Smooth muscle cell (in vitro differentiated cells): ENCODE measurements at regions not wholly inside any gene's neighbourhood (a gene's known extent, or its start where the extent isn't known, plus 50 kb on each side); places are given as distances from the start of the nearest gene placed in this dataset.

Source experiments
- DNase-seq: peaks from one replicate; lab custom pipeline; 2025; ENCODE audit not compliant: unreplicated experiment; lab: John Stamatoyannopoulos, UW
- H2AFZ ChIP-seq: fragments of 200-600 bp; sonication (generic); 2 replicates; pipeline ENCODE4 v1.6.0; 2016; ENCODE audit warnings: antibody characterized with exemption, low read depth, mild to moderate bottlenecking
- H3F3A ChIP-seq: fragments of 200-600 bp; sonication (generic); 2 replicates; pipeline ENCODE4 v1.6.0; 2017; ENCODE audit warnings: antibody characterized with exemption, low read depth
- H3K27ac ChIP-seq: fragments of 200-600 bp; sonication (generic); 2 replicates; pipeline ENCODE4 v1.5.1; 2016; ENCODE audit warnings: low read depth, mild to moderate bottlenecking
- H3K27me3 ChIP-seq: fragments of 200-600 bp; sonication (generic); 2 replicates; pipeline ENCODE4 v1.6.1; 2016; ENCODE audit warnings: low read depth, mild to moderate bottlenecking
- H3K36me3 ChIP-seq: fragments of 200-600 bp; sonication (generic); 2 replicates; pipeline ENCODE4 v1.5.1; 2016; ENCODE audit warnings: low read depth
- H3K4me1 ChIP-seq: fragments of 200-600 bp; sonication (generic); 2 replicates; pipeline ENCODE4 v1.5.1; 2016; ENCODE audit warnings: low read depth
- H3K4me2 ChIP-seq: fragments of 200-600 bp; sonication (generic); 2 replicates; pipeline ENCODE4 v1.6.0; 2016; ENCODE audit warnings: mild to moderate bottlenecking
- H3K4me3 ChIP-seq: fragments of 200-600 bp; sonication (generic); 2 replicates; pipeline ENCODE4 v1.5.1; 2016; ENCODE audit warnings: mild to moderate bottlenecking
- H3K79me2 ChIP-seq: fragments of 200-600 bp; sonication (generic); 2 replicates; pipeline ENCODE4 v1.6.0; 2016; ENCODE audit warnings: low read depth, mild to moderate bottlenecking
- H3K9ac ChIP-seq: fragments of 200-600 bp; sonication (generic); 2 replicates; pipeline ENCODE4 v1.6.0; 2016; ENCODE audit warnings: low read depth
- H3K9me3 ChIP-seq: fragments of 200-600 bp; sonication (generic); replicated peaks from 2 replicates; pipeline ENCODE4 v1.5.1; 2016; ENCODE audit warnings: low read depth
- H4K20me1 ChIP-seq: fragments of 200-600 bp; sonication (generic); 2 replicates; pipeline ENCODE4 v1.6.0; 2016; ENCODE audit warnings: low read depth
- WGBS: methylation state at CpG from one replicate; pipeline ENCODE4 v1.1.7; 2016; ENCODE audit warnings: low lambda C conversion rate; 5-methylcytosine and 5-hydroxymethylcytosine counted together
- TF ChIP-seq, protein P1 (sequence below): fragments of 200-600 bp; sonication (generic); IDR thresholded peaks from 2 replicates; pipeline ENCODE4 v1.5.1; 2017; ENCODE audit warnings: borderline replicate concordance, mild to moderate bottlenecking, antibody characterized with exemption; ENCODE audit not compliant: insufficient read depth, poor library complexity, severe bottlenecking

DNA sequence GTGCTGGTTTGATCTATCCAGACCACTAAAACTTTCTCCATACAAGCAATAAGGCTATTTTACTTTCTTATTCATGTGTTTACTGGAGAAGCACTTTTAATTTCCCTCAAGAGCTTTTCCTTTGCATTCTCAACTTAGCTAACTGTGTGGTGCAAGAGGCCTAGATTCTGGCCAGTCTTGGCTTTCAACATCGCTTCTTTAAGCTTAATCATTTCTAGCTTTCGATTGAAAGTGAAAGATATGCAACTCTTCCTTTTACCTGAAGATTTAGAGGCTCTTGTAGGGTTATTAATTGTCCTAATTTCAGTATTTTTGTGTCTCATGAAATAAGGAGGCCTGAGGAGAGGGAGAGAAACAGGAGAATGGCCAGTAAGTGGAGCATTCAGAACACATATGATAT is 234.8 kb upstream of the GADL1 start:
- Histone ChIP-seq H3K9ac (no peak overlapping the region), H3K27me3 (no peaks in the 10 kb centered on the region), H3K36me3 (no peaks in the 10 kb centered on the region), H3K27ac (no peak overlapping the region), H4K20me1 (no peaks in the 10 kb centered on the region), H3K4me2 (no peak overlapping the region), H3K4me1 (peaks cover 18% of the 10 kb centered on the region), H2AFZ (no peak overlapping the region), H3K9me3 (no peaks in the 10 kb centered on the region), H3K4me3 (no peak overlapping the region), H3F3A (no peaks in the 10 kb centered on the region), H3K79me2 (no peaks in the 10 kb centered on the region)
- DNase-seq, result no peak
- 92% methylated on average over 2 of the region's 2 CpGs for WGBS
- TF ChIP-seq, protein P1, sequence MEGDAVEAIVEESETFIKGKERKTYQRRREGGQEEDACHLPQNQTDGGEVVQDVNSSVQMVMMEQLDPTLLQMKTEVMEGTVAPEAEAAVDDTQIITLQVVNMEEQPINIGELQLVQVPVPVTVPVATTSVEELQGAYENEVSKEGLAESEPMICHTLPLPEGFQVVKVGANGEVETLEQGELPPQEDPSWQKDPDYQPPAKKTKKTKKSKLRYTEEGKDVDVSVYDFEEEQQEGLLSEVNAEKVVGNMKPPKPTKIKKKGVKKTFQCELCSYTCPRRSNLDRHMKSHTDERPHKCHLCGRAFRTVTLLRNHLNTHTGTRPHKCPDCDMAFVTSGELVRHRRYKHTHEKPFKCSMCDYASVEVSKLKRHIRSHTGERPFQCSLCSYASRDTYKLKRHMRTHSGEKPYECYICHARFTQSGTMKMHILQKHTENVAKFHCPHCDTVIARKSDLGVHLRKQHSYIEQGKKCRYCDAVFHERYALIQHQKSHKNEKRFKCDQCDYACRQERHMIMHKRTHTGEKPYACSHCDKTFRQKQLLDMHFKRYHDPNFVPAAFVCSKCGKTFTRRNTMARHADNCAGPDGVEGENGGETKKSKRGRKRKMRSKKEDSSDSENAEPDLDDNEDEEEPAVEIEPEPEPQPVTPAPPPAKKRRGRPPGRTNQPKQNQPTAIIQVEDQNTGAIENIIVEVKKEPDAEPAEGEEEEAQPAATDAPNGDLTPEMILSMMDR, result no peak

DNA sequence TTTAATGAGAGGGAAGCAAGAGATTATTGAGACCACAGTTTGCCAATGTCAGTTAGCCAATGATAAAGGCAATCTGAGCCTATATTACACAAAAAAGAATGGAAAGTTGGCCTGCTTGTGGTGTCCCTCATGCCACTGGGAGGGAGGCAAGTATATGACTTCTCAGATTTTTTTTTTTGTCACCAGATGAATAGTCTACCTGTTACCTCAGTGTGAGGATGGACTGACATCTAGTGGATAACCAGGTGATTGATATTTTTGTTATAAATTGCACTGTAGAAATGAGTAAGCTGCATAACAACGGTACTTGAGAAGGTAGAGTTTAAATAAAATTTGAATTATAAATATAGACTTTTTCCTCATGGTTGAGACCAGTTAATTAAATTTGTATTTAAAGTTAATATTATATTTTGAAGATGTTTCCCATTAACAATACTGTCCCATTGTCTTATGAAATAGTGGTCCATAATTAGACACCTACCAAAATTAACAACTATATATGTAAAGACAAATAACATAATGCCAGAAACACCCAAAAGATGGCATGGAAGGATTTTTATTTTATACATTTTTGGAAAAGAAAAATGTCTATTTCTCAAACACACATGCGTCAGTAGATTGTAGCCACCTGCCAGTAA is 237.8 kb upstream of the GADL1 start:
- TF ChIP-seq, protein P1, result peak; percentile 62
- Histone ChIP-seq H4K20me1 (no peaks in the 10 kb centered on the region), H3F3A (no peaks in the 10 kb centered on the region)

DNA sequence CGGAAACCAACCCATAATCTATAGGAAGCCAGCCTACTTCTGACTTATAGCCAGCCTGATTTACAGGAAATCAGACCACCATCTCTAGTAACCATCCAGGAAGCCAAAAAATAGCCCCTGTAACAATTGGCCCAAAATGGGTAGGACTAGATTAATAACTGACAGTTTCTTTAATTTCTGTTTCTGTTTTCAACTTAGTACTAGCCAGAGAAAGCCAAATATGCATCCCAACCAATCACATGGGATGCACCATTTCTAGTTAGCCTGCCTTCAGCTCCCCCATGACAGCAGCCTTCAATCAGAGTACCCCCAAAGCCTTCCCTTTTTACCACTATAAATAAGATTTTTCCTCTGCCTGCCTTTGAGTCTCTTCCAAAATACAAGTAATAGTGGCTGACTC is 239.1 kb upstream of the GADL1 start:
- 96% methylated on average over 1 of the region's 1 CpG for WGBS
- no peaks in the 10 kb centered on the region for H3K79me2 ChIP-seq
- DNase-seq, result no peak
- no peak overlapping the region for H3K27ac ChIP-seq
- H3K9me3 ChIP-seq, result no peaks in the 10 kb centered on the region
- no peak overlapping the region for H3K9ac ChIP-seq
- H4K20me1 ChIP-seq, result no peaks in the 10 kb centered on the region
- no peak overlapping the region for H3K4me2 ChIP-seq
- no peaks in the 10 kb centered on the region for H3K27me3 ChIP-seq
- TF ChIP-seq, protein P1, result no peak
- H3K36me3 ChIP-seq, result no peaks in the 10 kb centered on the region
- H3F3A ChIP-seq, result no peaks in the 10 kb centered on the region
- no peaks in the 10 kb centered on the region for H3K4me1 ChIP-seq
- H2AFZ ChIP-seq, result no peak overlapping the region
- no peak overlapping the region for H3K4me3 ChIP-seq

More for the DNA sequence above, 237.8 kb upstream of the GADL1 start:
- H3K9me3 ChIP-seq, result no peaks in the 10 kb centered on the region
- H3K4me2 ChIP-seq, result no peak overlapping the region
- H3K27ac ChIP-seq, result no peak overlapping the region
- H2AFZ ChIP-seq, result no peak overlapping the region
- H3K36me3 ChIP-seq, result no peaks in the 10 kb centered on the region
- no peaks in the 10 kb centered on the region for H3K27me3 ChIP-seq
- 86% methylated on average over 2 of the region's 2 CpGs for WGBS
- peaks cover 2% of the 10 kb centered on the region for H3K4me1 ChIP-seq
- no peak overlapping the region for H3K4me3 ChIP-seq
- H3K79me2 ChIP-seq, result no peaks in the 10 kb centered on the region
- DNase-seq, result no peak
- H3K9ac ChIP-seq, result no peak overlapping the region

DNA sequence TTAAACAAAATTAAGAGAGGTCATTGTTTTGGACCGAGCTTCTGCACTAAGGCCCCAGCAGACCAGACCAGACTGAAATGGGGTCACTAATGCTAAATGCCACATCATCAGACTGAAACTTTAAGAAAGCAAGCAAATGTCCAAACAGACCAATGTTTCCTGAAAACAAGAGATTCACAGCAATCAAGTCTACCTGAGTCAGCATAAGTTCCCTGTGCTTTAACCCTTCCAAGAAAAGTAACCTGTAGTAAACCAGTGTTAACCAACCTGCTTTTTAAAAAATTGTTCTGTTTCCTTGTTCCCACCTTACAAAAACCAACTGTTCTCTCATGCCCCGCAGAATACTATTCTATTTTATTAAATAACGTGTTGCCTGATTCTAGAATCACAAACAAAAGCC is 241.1 kb upstream of the GADL1 start:
- 76% methylated on average over 3 of the region's 3 CpGs for WGBS
- Histone ChIP-seq H2AFZ (no peak overlapping the region), H3K27ac (no peak overlapping the region), H3K4me1 (no peaks in the 10 kb centered on the region), H3K4me2 (no peak overlapping the region), H3K27me3 (no peaks in the 10 kb centered on the region), H3K9ac (no peak overlapping the region), H3K36me3 (no peaks in the 10 kb centered on the region), H4K20me1 (no peaks in the 10 kb centered on the region), H3K9me3 (no peaks in the 10 kb centered on the region), H3F3A (no peaks in the 10 kb centered on the region), H3K79me2 (no peaks in the 10 kb centered on the region), H3K4me3 (no peak overlapping the region)
- TF ChIP-seq, protein P1, result no peak
- DNase-seq, result no peak
